ENCODE measurements at regions not wholly inside any gene's neighbourhood (a gene's known extent, or its start where the extent isn't known, plus 50 kb on each side); places are given as distances from the start of the nearest gene placed in this dataset.

DNA sequence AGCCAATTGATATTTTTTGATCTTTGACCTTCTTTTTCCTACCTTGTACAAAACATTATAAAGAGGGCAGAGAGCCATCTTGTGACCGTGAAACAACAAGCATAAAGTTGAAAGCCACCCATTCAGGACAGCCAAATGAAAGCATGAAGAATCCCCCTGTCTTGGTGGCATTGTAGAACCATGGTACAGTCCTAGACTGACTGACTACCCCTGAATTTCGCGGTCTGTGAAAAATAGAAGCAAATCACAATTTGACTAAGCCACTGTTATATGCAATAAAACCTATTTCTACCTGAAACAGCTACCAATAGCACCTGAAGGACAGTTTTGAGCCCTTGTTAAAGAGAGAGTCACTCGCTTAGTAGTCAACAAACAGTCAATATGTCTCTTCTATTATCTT lies 527.4 kb downstream of the MID1IP1 start:
- no peak overlapping the region for H3K27ac Mint-ChIP-seq
- H3K27me3 Mint-ChIP-seq = no peaks in the 10 kb centered on the region
- TF ChIP-seq CTCF (IDR thresholded peaks at IDR 0.05; ENCODE audit: unreplicated experiment) = no peak
- no peaks in the 10 kb centered on the region for H3K4me1 Mint-ChIP-seq (ENCODE audit: low read depth)
- no peaks in the 10 kb centered on the region for H3K36me3 Mint-ChIP-seq (ENCODE audit: insufficient read depth)
- peaks cover 36% of the 10 kb centered on the region for H3K9me3 Mint-ChIP-seq (ENCODE audit: low read depth)
- no peak for DNase-seq (ENCODE audit: low spot score, unreplicated experiment)
- H3K4me3 Mint-ChIP-seq (ENCODE audit: low read depth) = no peak overlapping the region

DNA sequence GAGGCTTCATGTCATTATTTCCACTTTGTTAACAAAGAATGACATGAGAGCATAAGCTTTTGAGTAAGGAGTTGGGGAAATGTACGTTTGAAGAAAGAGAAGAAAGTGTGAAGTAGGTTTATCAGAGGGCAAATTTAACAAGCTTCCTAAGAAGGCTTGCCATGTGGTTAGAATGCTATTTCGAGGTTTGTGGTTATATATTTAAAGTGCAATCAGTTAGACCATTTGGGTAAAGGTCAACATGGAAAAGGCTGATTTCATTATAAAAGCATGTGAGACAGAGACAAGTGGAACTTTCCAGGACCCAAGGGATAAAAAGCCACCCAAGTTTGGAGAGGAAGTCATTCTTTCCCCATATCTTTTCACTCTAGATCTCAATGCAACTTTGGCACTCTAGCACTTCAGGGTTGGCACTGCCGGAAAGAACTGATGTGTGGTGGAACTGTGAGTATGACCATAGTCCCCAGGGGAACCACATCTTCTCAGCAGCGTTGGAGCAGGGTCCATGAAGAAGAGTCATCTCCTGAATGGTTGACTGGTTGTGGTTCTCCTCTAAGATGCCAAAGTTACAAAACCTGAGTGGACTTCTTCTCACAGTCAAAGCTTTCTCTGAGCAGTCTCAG lies 529.9 kb downstream of the MID1IP1 start:
- Mint-ChIP-seq H3K27me3 (no peaks in the 10 kb centered on the region), H3K4me3 (ENCODE audit: low read depth) (no peak overlapping the region), H3K27ac (peak overlapping the region; percentile 70), H3K9me3 (ENCODE audit: low read depth) (peaks cover 36% of the 10 kb centered on the region), H3K36me3 (ENCODE audit: insufficient read depth) (no peaks in the 10 kb centered on the region), H3K4me1 (ENCODE audit: low read depth) (no peaks in the 10 kb centered on the region)
- no peak for DNase-seq (ENCODE audit: low spot score, unreplicated experiment)
- TF ChIP-seq CTCF (IDR thresholded peaks at IDR 0.05; ENCODE audit: unreplicated experiment) = no peak

- no peak for DNase-seq (ENCODE audit: low spot score, unreplicated experiment)
- Mint-ChIP-seq H3K4me1 (ENCODE audit: low read depth) (peaks cover 9% of the 10 kb centered on the region), H3K27ac (no peak overlapping the region), H3K9me3 (ENCODE audit: low read depth) (peaks cover 25% of the 10 kb centered on the region), H3K36me3 (ENCODE audit: insufficient read depth) (no peaks in the 10 kb centered on the region), H3K27me3 (no peaks in the 10 kb centered on the region), H3K4me3 (ENCODE audit: low read depth) (no peak overlapping the region)
- no peak for TF ChIP-seq CTCF (IDR thresholded peaks at IDR 0.05; ENCODE audit: unreplicated experiment)
These were observed 532.2 kb downstream of the MID1IP1 start for GRCh38 chrX:39333451-39333850.

- no peaks in the 10 kb centered on the region for H3K36me3 Mint-ChIP-seq (ENCODE audit: insufficient read depth)
These were observed 534.4 kb downstream of the MID1IP1 start for GRCh38 chrX:39335513-39336235.

More at GRCh38 chrX:39335513-39336235, 534.4 kb downstream of the MID1IP1 start:
- no peak for TF ChIP-seq CTCF (IDR thresholded peaks at IDR 0.05; ENCODE audit: unreplicated experiment)
- Mint-ChIP-seq H3K4me3 (ENCODE audit: low read depth) (no peak overlapping the region), H3K27ac (no peak overlapping the region), H3K9me3 (ENCODE audit: low read depth) (peaks cover 29% of the 10 kb centered on the region), H3K4me1 (ENCODE audit: low read depth) (peaks cover 9% of the 10 kb centered on the region), H3K27me3 (no peaks in the 10 kb centered on the region)
- no peak for DNase-seq (ENCODE audit: low spot score, unreplicated experiment)
